Left ventricle myocardium inferior (tissue), 1 donor: ENCODE measurements at regions not wholly inside any gene's neighbourhood (a gene's known extent, or its start where the extent isn't known, plus 50 kb on each side); places are given as distances from the start of the nearest gene placed in this dataset.

Source experiments
- DNase-seq: peaks from one replicate; pipeline ENCODE4 v3.0.0-alpha.2; 2020
- H3K27ac ChIP-seq: fragments of 200-600 bp; replicated peaks from 2 replicates; pipeline ENCODE4 v1.8.0; 2021
- H3K27me3 ChIP-seq: fragments of 200-600 bp; 2 replicates; pipeline ENCODE4 v1.8.0; 2021; ENCODE audit warnings: low read depth
- H3K36me3 ChIP-seq: fragments of 200-600 bp; 2 replicates; pipeline ENCODE4 v1.8.0; 2021
- H3K4me1 ChIP-seq: fragments of 200-600 bp; 2 replicates; pipeline ENCODE4 v1.8.0; 2021
- H3K4me3 ChIP-seq: fragments of 200-600 bp; 2 replicates; pipeline ENCODE4 v1.8.0; 2021; ENCODE audit warnings: mild to moderate bottlenecking, moderate library complexity
- H3K9me3 ChIP-seq: fragments of 200-600 bp; replicated peaks from 2 replicates; pipeline ENCODE4 v1.8.0; 2021
- CTCF ChIP-seq: fragments of 200-600 bp; IDR thresholded peaks from 2 replicates; pipeline ENCODE4 v1.8.0; 2021; ENCODE audit warnings: antibody characterized with exemption, mild to moderate bottlenecking, borderline replicate concordance
- intact Hi-C: fragments of 100-400 bp; cut with micrococcal nuclease; formaldehyde crosslinking; loops from one replicate; pipeline ENCODE4 v1.11.0; 2022
- donor health status: DM: no; HTN: yes; CAD: no; lungs with severe emphysema.

- DNase-seq: no peak
- no peak for TF ChIP-seq CTCF
- H3K27me3 ChIP-seq: peaks cover 53% of the 10 kb centered on the region
Measured at GRCh38 chr12:126907900-126908764, 1358.8 kb upstream of the TMEM132C start.

GRCh38 chr12:126908765-126909142, 1358.2 kb upstream of the TMEM132C start:
- H3K9me3 ChIP-seq: no peaks in the 10 kb centered on the region
- peaks cover 50% of the 10 kb centered on the region for H3K27me3 ChIP-seq
- no peaks in the 10 kb centered on the region for H3K4me1 ChIP-seq
- intact Hi-C loops: no loop called here
- no peak overlapping the region for H3K4me3 ChIP-seq
- H3K27ac ChIP-seq: no peak overlapping the region
- no peak for DNase-seq
- no peaks in the 10 kb centered on the region for H3K36me3 ChIP-seq
- TF ChIP-seq CTCF: no peak

More at GRCh38 chr12:126907900-126908764, 1358.8 kb upstream of the TMEM132C start:
- no peak overlapping the region for H3K27ac ChIP-seq
- no peaks in the 10 kb centered on the region for H3K36me3 ChIP-seq
- intact Hi-C loops: no loop called here
- H3K4me3 ChIP-seq: no peak overlapping the region
- H3K4me1 ChIP-seq: no peaks in the 10 kb centered on the region
- H3K9me3 ChIP-seq: no peaks in the 10 kb centered on the region

- Histone ChIP-seq H3K4me3 (no peak overlapping the region), H3K27ac (no peak overlapping the region), H3K36me3 (no peaks in the 10 kb centered on the region), H3K9me3 (no peaks in the 10 kb centered on the region), H3K4me1 (no peaks in the 10 kb centered on the region), H3K27me3 (peaks cover 34% of the 10 kb centered on the region)
- intact Hi-C loops: no loop called here
- DNase-seq: no peak
- no peak for TF ChIP-seq CTCF
Measured at GRCh38 chr12:126910570-126910969, 1356.4 kb upstream of the TMEM132C start.

- intact Hi-C loops: no loop called here
Measured at GRCh38 chr12:126912111-126912510, 1354.9 kb upstream of the TMEM132C start.

GRCh38 chr12:126914170-126914793, 1352.7 kb upstream of the TMEM132C start:
- Histone ChIP-seq H3K27ac (no peak overlapping the region), H3K9me3 (peaks cover 3% of the 10 kb centered on the region), H3K27me3 (peaks cover 9% of the 10 kb centered on the region), H3K4me1 (no peaks in the 10 kb centered on the region), H3K36me3 (no peaks in the 10 kb centered on the region), H3K4me3 (no peak overlapping the region)
- no peak for TF ChIP-seq CTCF
- intact Hi-C loops: no loop called here
- no peak for DNase-seq

More at GRCh38 chr12:126912111-126912510, 1354.9 kb upstream of the TMEM132C start:
- no peak for DNase-seq
- H3K9me3 ChIP-seq: no peaks in the 10 kb centered on the region
- no peak overlapping the region for H3K27ac ChIP-seq
- H3K4me3 ChIP-seq: no peak overlapping the region
- H3K27me3 ChIP-seq: peaks cover 26% of the 10 kb centered on the region
- H3K4me1 ChIP-seq: no peaks in the 10 kb centered on the region
- H3K36me3 ChIP-seq: no peaks in the 10 kb centered on the region
- no peak for TF ChIP-seq CTCF
